ENCODE measurements at regions not wholly inside any gene's neighbourhood (a gene's known extent, or its start where the extent isn't known, plus 50 kb on each side); places are given as distances from the start of the nearest gene placed in this dataset.

DNA sequence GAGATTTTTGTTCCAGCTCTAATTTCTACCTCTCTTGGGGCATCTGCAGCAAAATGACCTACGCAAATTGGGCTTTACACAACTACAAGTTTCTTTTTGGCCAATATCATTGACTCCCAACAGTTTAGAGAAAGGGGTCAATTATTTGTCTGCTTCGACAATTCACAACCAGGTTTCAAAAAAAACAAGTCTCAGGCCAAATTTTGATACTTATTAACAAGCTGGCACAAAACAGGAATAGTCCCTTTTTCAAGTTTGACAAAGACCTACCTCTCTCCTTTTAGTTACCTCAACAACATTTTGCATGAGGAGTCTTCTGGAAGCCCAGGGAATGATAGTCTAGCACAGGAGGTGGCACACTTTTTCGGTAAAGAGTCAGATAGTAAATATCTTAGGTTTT, 97.9 kb upstream of the TSHZ2 start:
- no peak for TF ChIP-seq EZH2phosphoT487 (IDR thresholded peaks at IDR 0.05; ENCODE audit: borderline replicate concordance)
- TF ChIP-seq, protein P1, sequence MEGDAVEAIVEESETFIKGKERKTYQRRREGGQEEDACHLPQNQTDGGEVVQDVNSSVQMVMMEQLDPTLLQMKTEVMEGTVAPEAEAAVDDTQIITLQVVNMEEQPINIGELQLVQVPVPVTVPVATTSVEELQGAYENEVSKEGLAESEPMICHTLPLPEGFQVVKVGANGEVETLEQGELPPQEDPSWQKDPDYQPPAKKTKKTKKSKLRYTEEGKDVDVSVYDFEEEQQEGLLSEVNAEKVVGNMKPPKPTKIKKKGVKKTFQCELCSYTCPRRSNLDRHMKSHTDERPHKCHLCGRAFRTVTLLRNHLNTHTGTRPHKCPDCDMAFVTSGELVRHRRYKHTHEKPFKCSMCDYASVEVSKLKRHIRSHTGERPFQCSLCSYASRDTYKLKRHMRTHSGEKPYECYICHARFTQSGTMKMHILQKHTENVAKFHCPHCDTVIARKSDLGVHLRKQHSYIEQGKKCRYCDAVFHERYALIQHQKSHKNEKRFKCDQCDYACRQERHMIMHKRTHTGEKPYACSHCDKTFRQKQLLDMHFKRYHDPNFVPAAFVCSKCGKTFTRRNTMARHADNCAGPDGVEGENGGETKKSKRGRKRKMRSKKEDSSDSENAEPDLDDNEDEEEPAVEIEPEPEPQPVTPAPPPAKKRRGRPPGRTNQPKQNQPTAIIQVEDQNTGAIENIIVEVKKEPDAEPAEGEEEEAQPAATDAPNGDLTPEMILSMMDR (conservative IDR thresholded peaks at IDR 0.05; ENCODE audit: low read length) = no peak
